ENCODE measurements at regions not wholly inside any gene's neighbourhood (a gene's known extent, or its start where the extent isn't known, plus 50 kb on each side); places are given as distances from the start of the nearest gene placed in this dataset.

DNA sequence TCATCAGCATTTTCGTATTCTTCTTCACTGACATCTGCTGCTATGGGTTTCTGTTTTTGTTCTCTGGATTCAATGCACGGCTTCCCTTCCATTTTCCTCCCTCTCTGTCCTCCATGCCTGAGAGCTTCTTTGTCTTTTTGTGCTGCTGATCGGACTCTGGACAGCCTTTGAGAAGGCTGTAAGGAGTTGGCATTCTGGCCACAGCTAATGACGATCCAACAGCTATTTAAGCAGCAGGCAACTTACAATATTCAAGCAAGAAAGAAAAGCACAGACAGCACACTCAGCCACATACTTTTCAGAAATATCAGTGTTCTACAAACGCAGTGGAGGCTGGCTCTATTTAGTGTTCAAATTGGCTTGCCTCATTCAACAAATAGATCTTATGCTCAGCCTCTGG is 60.9 kb upstream of the ZC3H12C start:
- Histone ChIP-seq H3K9ac (no peak overlapping the region), H3K9me2 (no peaks in the 10 kb centered on the region), H3K27me3 (ENCODE audit: insufficient read depth) (no peaks in the 10 kb centered on the region; the same call in 1 of the 2 replicates), H3F3A (replicated peaks; ENCODE audit: insufficient read depth) (no peaks in the 10 kb centered on the region), H3K36me3 (replicated peaks in 1 of 2; ENCODE audit: control insufficient read depth in 1 of 2, insufficient read depth in 2 of 2, low read length in 1 of 2) (no peaks in the 10 kb centered on the region), H3K4me2 (0 out of 2 replicates have a peak overlapping the region, but pooled peaks have one; percentile 17), H2AFZ (ENCODE audit: low read depth) (no peak overlapping the region), H3K4me3 (ENCODE audit: low read depth in 2 of 2, low read length in 1 of 2) (no peak overlapping the region), H3K4me1 (ENCODE audit: control insufficient read depth in 1 of 2, insufficient read depth in 2 of 2, low read depth in 1 of 2, low read length in 1 of 2) (no peaks in the 10 kb centered on the region), H4K20me1 (ENCODE audit: insufficient read depth) (no peaks in the 10 kb centered on the region), H3K79me2 (ENCODE audit: insufficient read depth) (no peaks in the 10 kb centered on the region), H3K9me3 (no peaks in the 10 kb centered on the region), H3K27ac (ENCODE audit: low read depth in 2 of 2, low read length in 1 of 2) (no peak overlapping the region)
- DNase-seq = no peak
- ChIA-PET CTCF (interaction anchor here (1.1 to 1.4 kb wide), 2 partner anchors 16 to 33 kb away, joined by 3 to 4 read pairs; no protein-coding TSS in a partner anchor), POLR2A (no interaction called here)
- WGBS (ENCODE audit: low lambda C conversion rate) = 42% methylated on average over 5 of the region's 5 CpGs
- TF ChIP-seq, protein P1, sequence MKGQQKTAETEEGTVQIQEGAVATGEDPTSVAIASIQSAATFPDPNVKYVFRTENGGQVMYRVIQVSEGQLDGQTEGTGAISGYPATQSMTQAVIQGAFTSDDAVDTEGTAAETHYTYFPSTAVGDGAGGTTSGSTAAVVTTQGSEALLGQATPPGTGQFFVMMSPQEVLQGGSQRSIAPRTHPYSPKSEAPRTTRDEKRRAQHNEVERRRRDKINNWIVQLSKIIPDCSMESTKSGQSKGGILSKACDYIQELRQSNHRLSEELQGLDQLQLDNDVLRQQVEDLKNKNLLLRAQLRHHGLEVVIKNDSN (IDR thresholded peaks at IDR 0.05; ENCODE audit: borderline replicate concordance, low read depth) = no peak
- TF ChIP-seq TAF1 (IDR thresholded peaks at IDR 0.05; ENCODE audit: borderline replicate concordance, low read depth, low read length) = no peak
- TF ChIP-seq POLR2AphosphoS5 (IDR thresholded peaks at IDR 0.05; ENCODE audit: low read depth, low read length) = no peak
- TF ChIP-seq, protein P2, sequence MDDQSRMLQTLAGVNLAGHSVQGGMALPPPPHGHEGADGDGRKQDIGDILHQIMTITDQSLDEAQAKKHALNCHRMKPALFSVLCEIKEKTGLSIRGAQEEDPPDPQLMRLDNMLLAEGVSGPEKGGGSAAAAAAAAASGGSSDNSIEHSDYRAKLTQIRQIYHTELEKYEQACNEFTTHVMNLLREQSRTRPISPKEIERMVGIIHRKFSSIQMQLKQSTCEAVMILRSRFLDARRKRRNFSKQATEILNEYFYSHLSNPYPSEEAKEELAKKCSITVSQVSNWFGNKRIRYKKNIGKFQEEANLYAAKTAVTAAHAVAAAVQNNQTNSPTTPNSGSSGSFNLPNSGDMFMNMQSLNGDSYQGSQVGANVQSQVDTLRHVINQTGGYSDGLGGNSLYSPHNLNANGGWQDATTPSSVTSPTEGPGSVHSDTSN (IDR thresholded peaks at IDR 0.05) = no peak
- no peak for TF ChIP-seq RXRA (IDR thresholded peaks at IDR 0.05; ENCODE audit: borderline replicate concordance, low read depth)
- TF ChIP-seq FOXM1 (IDR thresholded peaks at IDR 0.05; ENCODE audit: low read depth) = no peak
- no peak for TF ChIP-seq SMC3 (IDR thresholded peaks at IDR 0.05; ENCODE audit: low read depth, low read length)
- no peak for TF ChIP-seq CHD2 (IDR thresholded peaks at IDR 0.05; ENCODE audit: low read length, partially characterized antibody)
- TF ChIP-seq GABPA (IDR thresholded peaks at IDR 0.05; ENCODE audit: low read depth) = no peak
- no peak for TF ChIP-seq JUND (IDR thresholded peaks at IDR 0.05)
- TF ChIP-seq MXI1 (IDR thresholded peaks at IDR 0.05; ENCODE audit: low read depth, low read length) = no peak
- TF ChIP-seq GATA2 (CRISPR knock-in tag; IDR thresholded peaks at IDR 0.05) = no peak
- TF ChIP-seq TEAD4 (IDR thresholded peaks at IDR 0.05; ENCODE audit: borderline replicate concordance, insufficient read depth) = no peak
- no peak for TF ChIP-seq FOXJ3 (CRISPR knock-in tag; IDR thresholded peaks at IDR 0.05)

DNA sequence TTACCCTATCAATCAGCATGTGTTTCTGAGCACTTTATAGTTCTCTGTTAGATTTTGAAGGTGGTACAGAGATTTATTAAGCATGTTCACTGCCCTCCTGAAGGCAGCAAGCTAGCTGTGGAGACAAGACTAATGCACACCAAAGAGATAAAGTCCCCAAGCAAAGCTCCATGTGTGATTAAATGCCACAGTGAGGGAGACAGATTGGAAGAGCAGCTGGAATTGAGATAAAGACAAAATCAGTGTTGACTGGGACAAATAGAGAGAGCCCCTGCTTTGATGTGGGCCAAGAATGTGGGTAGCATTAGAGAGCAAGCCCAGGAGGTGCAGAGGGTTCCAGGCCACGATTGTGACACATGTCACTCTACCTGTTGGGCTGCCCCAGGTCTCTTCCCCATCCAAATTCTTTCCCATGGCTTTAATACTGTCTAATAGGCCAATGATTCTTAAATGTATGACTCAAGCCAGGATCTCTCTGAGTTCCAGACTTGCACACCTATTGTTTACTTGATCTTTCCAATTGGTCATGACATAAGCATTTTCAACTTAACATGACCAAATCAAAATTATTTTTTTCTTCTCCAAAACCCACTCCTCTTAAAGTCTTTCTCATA is 60.1 kb upstream of the ZC3H12C start:
- Histone ChIP-seq H3K9me3 (no peaks in the 10 kb centered on the region), H3K27ac (ENCODE audit: low read depth in 2 of 2, low read length in 1 of 2) (no peak overlapping the region), H3K79me2 (ENCODE audit: insufficient read depth) (no peaks in the 10 kb centered on the region), H3K4me1 (ENCODE audit: control insufficient read depth in 1 of 2, insufficient read depth in 2 of 2, low read depth in 1 of 2, low read length in 1 of 2) (no peaks in the 10 kb centered on the region), H3K27me3 (ENCODE audit: insufficient read depth) (no peaks in the 10 kb centered on the region; the same call in 1 of the 2 replicates), H4K20me1 (ENCODE audit: insufficient read depth) (no peaks in the 10 kb centered on the region), H3K36me3 (replicated peaks in 1 of 2; ENCODE audit: control insufficient read depth in 1 of 2, insufficient read depth in 2 of 2, low read length in 1 of 2) (no peaks in the 10 kb centered on the region), H3F3A (replicated peaks; ENCODE audit: insufficient read depth) (no peaks in the 10 kb centered on the region), H3K4me3 (ENCODE audit: low read depth in 2 of 2, low read length in 1 of 2) (no peak overlapping the region), H2AFZ (ENCODE audit: low read depth) (no peak overlapping the region), H3K9me2 (no peaks in the 10 kb centered on the region), H3K4me2 (no peak overlapping the region), H3K9ac (no peak overlapping the region)
- WGBS (ENCODE audit: low lambda C conversion rate) = 14% methylated on average over 1 of the region's 1 CpG
- ChIA-PET CTCF (no interaction called here), POLR2A (no interaction called here)
- TF ChIP-seq, protein P3, sequence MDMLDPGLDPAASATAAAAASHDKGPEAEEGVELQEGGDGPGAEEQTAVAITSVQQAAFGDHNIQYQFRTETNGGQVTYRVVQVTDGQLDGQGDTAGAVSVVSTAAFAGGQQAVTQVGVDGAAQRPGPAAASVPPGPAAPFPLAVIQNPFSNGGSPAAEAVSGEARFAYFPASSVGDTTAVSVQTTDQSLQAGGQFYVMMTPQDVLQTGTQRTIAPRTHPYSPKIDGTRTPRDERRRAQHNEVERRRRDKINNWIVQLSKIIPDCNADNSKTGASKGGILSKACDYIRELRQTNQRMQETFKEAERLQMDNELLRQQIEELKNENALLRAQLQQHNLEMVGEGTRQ (IDR thresholded peaks at IDR 0.05; ENCODE audit: borderline replicate concordance, low read depth, low read length) = no peak
- no peak for TF ChIP-seq YY1 (IDR thresholded peaks at IDR 0.05; ENCODE audit: low read depth)
- TF ChIP-seq, protein P2 (IDR thresholded peaks at IDR 0.05) = no peak
- no peak for TF ChIP-seq TCF12 (IDR thresholded peaks at IDR 0.05)
- no peak for TF ChIP-seq GATA2 (CRISPR knock-in tag; IDR thresholded peaks at IDR 0.05)
- TF ChIP-seq ELF1 (IDR thresholded peaks at IDR 0.05) = no peak
- TF ChIP-seq, protein P4, sequence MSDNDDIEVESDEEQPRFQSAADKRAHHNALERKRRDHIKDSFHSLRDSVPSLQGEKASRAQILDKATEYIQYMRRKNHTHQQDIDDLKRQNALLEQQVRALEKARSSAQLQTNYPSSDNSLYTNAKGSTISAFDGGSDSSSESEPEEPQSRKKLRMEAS (IDR thresholded peaks at IDR 0.05; ENCODE audit: low read depth) = no peak
- no peak for TF ChIP-seq NRF1 (IDR thresholded peaks at IDR 0.05; ENCODE audit: low read depth, low read length)
- TF ChIP-seq, protein P1 (IDR thresholded peaks at IDR 0.05; ENCODE audit: borderline replicate concordance, low read depth) = no peak
- no peak for TF ChIP-seq NFIC (IDR thresholded peaks at IDR 0.05; ENCODE audit: borderline replicate concordance)
- no peak for TF ChIP-seq TAF1 (IDR thresholded peaks at IDR 0.05; ENCODE audit: borderline replicate concordance, low read depth, low read length)
- no peak for DNase-seq

Data from SK-N-SH (cell line).